ENCODE measurements at regions not wholly inside any gene's neighbourhood (a gene's known extent, or its start where the extent isn't known, plus 50 kb on each side); places are given as distances from the start of the nearest gene placed in this dataset.
"Not testable (repeated sequence)": the region's sequence is repeated elsewhere in the genome, so short reads cannot be mapped to it uniquely, and the experiment has no call there.

- H3K4me1 ChIP-seq (ENCODE audit: insufficient read depth, low read length) = no peaks in the 10 kb centered on the region
- Mint-ChIP-seq H3K27ac (ENCODE audit: unreplicated experiment) (no peak overlapping the region), H3K9me3 (ENCODE audit: unreplicated experiment) (no peaks in the 10 kb centered on the region), H3K36me3 (ENCODE audit: low read depth, unreplicated experiment) (no peaks in the 10 kb centered on the region), H3K4me3 (ENCODE audit: unreplicated experiment) (no peak overlapping the region), H3K4me1 (ENCODE audit: low read depth, unreplicated experiment) (no peaks in the 10 kb centered on the region), H3K27me3 (ENCODE audit: low read depth, unreplicated experiment) (peaks cover 43% of the 10 kb centered on the region)
- H3K9ac ChIP-seq (ENCODE audit: low read length) = no peak overlapping the region
- no peaks in the 10 kb centered on the region for H3K36me3 ChIP-seq (ENCODE audit: insufficient read depth, low read length)
- DNase-seq (ENCODE audit: low read depth) (no peak), FAIRE-seq (no peak)
- no peak overlapping the region for H3K4me3 ChIP-seq (ENCODE audit: insufficient read depth, low read depth, low read length)
- no peaks in the 10 kb centered on the region for H3K79me2 ChIP-seq (ENCODE audit: insufficient read depth, low read length)
- no peak overlapping the region for H2AFZ ChIP-seq (ENCODE audit: low read depth, low read length)
- no peak overlapping the region for H3K4me2 ChIP-seq (ENCODE audit: low read length)
- H3K27me3 ChIP-seq (ENCODE audit: insufficient read depth, low read length) = no peaks in the 10 kb centered on the region
- TF ChIP-seq EZH2 (IDR thresholded peaks at IDR 0.05; ENCODE audit: insufficient read depth, low read length) (no peak), CTCF (IDR thresholded peaks at IDR 0.05; ENCODE audit: insufficient read depth, low read depth, low read length) (no peak)
- no peaks in the 10 kb centered on the region for H3K9me3 ChIP-seq (ENCODE audit: insufficient read depth, low read depth, low read length)
- no peak overlapping the region for H3K27ac ChIP-seq (ENCODE audit: low read depth, low read length)
- H4K20me1 ChIP-seq (ENCODE audit: insufficient read depth, low read length) = no peaks in the 10 kb centered on the region
Observed at GRCh38 chr11:134724106-134724778, 312.2 kb upstream of the B3GAT1 start.

GRCh38 chr11:134720691-134721070 lies 308.6 kb upstream of the B3GAT1 start:
- not testable (repeated sequence) for H3K36me3 ChIP-seq (ENCODE audit: insufficient read depth, low read length); H2AFZ ChIP-seq (ENCODE audit: low read depth, low read length); H3K9me3 ChIP-seq (ENCODE audit: insufficient read depth, low read depth, low read length); H3K36me3 Mint-ChIP-seq (ENCODE audit: low read depth, unreplicated experiment); H3K27ac ChIP-seq (ENCODE audit: low read depth, low read length); H3K4me1 Mint-ChIP-seq (ENCODE audit: low read depth, unreplicated experiment); H3K9me3 Mint-ChIP-seq (ENCODE audit: unreplicated experiment); H3K27ac Mint-ChIP-seq (ENCODE audit: unreplicated experiment); H3K4me3 Mint-ChIP-seq (ENCODE audit: unreplicated experiment); H3K27me3 ChIP-seq (ENCODE audit: insufficient read depth, low read length); H3K4me2 ChIP-seq (ENCODE audit: low read length); H3K4me3 ChIP-seq (ENCODE audit: insufficient read depth, low read depth, low read length); H3K79me2 ChIP-seq (ENCODE audit: insufficient read depth, low read length); H3K9ac ChIP-seq (ENCODE audit: low read length); FAIRE-seq; H4K20me1 ChIP-seq (ENCODE audit: insufficient read depth, low read length); DNase-seq (ENCODE audit: low read depth); H3K4me1 ChIP-seq (ENCODE audit: insufficient read depth, low read length)
- peaks cover 53% of the 10 kb centered on the region for H3K27me3 Mint-ChIP-seq (ENCODE audit: low read depth, unreplicated experiment)

GRCh38 chr11:134719940-134720690 lies 308.1 kb upstream of the B3GAT1 start:
- H3K79me2 ChIP-seq (ENCODE audit: insufficient read depth, low read length); DNase-seq (ENCODE audit: low read depth); H3K9ac ChIP-seq (ENCODE audit: low read length); H3K4me3 Mint-ChIP-seq (ENCODE audit: unreplicated experiment); H3K27ac Mint-ChIP-seq (ENCODE audit: unreplicated experiment); H3K36me3 ChIP-seq (ENCODE audit: insufficient read depth, low read length); H3K9me3 ChIP-seq (ENCODE audit: insufficient read depth, low read depth, low read length); H3K36me3 Mint-ChIP-seq (ENCODE audit: low read depth, unreplicated experiment); H3K4me1 ChIP-seq (ENCODE audit: insufficient read depth, low read length); H3K27ac ChIP-seq (ENCODE audit: low read depth, low read length); FAIRE-seq; H3K4me3 ChIP-seq (ENCODE audit: insufficient read depth, low read depth, low read length); H3K4me2 ChIP-seq (ENCODE audit: low read length); H3K9me3 Mint-ChIP-seq (ENCODE audit: unreplicated experiment); H2AFZ ChIP-seq (ENCODE audit: low read depth, low read length); H4K20me1 ChIP-seq (ENCODE audit: insufficient read depth, low read length); H3K4me1 Mint-ChIP-seq (ENCODE audit: low read depth, unreplicated experiment); H3K27me3 ChIP-seq (ENCODE audit: insufficient read depth, low read length): not testable (repeated sequence)
- peaks cover 50% of the 10 kb centered on the region for H3K27me3 Mint-ChIP-seq (ENCODE audit: low read depth, unreplicated experiment)

All from astrocyte (in vitro differentiated cells and primary cell).